Epithelial cell of esophagus (primary cell): ENCODE measurements at regions not wholly inside any gene's neighbourhood (a gene's known extent, or its start where the extent isn't known, plus 50 kb on each side); places are given as distances from the start of the nearest gene placed in this dataset.
"Not testable (repeated sequence)": the region's sequence is repeated elsewhere in the genome, so short reads cannot be mapped to it uniquely, and the experiment has no call there.

Experiments used
- DNase-seq: peaks from one replicate; pipeline ENCODE4 v3.0.0; 2010; ENCODE audit warnings: low read depth
- H3K4me3 ChIP-seq: 2 replicates; pipeline ENCODE4 v1.5.1; 2011; ENCODE audit warnings: mild to moderate bottlenecking, low read length, control low read depth
- CTCF ChIP-seq: IDR thresholded peaks from 2 replicates; pipeline ENCODE4 v1.5.1; 2011; ENCODE audit warnings: low read depth, mild to moderate bottlenecking, low read length, control low read depth, inconsistent platforms; ENCODE audit not compliant: insufficient read depth; ENCODE audit errors: missing control alignments

GRCh38 chr21:6363591-6363990, 4157.8 kb upstream of the TPTE start:
- DNase-seq, H3K4me3 ChIP-seq: not testable (repeated sequence)

GRCh38 chr21:6368824-6369223, 4152.6 kb upstream of the TPTE start:
- peak; percentile 16 for DNase-seq
- H3K4me3 ChIP-seq, result not testable (repeated sequence)

GRCh38 chr21:6373253-6373652, 4148.1 kb upstream of the TPTE start:
- H3K4me3 ChIP-seq, result not testable (repeated sequence)
- peak; percentile 18 for DNase-seq

- peak; percentile 2 for DNase-seq
- peak; percentile 29 for TF ChIP-seq CTCF
Measured at GRCh38 chr21:6374232-6374631, 4147.2 kb upstream of the TPTE start.

GRCh38 chr21:6374926-6375325, 4146.5 kb upstream of the TPTE start:
- peak; percentile 1 for DNase-seq
- H3K4me3 ChIP-seq, result not testable (repeated sequence)

More at GRCh38 chr21:6374232-6374631, 4147.2 kb upstream of the TPTE start:
- not testable (repeated sequence) for H3K4me3 ChIP-seq

GRCh38 chr21:6375776-6376175, 4145.6 kb upstream of the TPTE start:
- H3K4me3 ChIP-seq, DNase-seq: not testable (repeated sequence)

GRCh38 chr21:6376321-6377070, 4144.9 kb upstream of the TPTE start:
- DNase-seq, H3K4me3 ChIP-seq: not testable (repeated sequence)
